ENCODE measurements at regions not wholly inside any gene's neighbourhood (a gene's known extent, or its start where the extent isn't known, plus 50 kb on each side); places are given as distances from the start of the nearest gene placed in this dataset.

GRCh38 chr1:116852910-116853309, 56.8 kb upstream of the PTGFRN start:
- no peak overlapping the region for H2AFZ ChIP-seq (ENCODE audit: insufficient read depth, low read depth, low read length, poor library complexity, severe bottlenecking)
- H3K4me3 ChIP-seq (replicated peaks in 1 of 3; ENCODE audit: low read depth in 2 of 3, low read length in 3 of 3), result no peak overlapping the region
- peaks cover 0 to 3% (median 0%) of the 10 kb centered on the region in 7 donors for H3K9me3 Mint-ChIP-seq
- no peak for DNase-seq
- H3K4me2 ChIP-seq (replicated peaks; ENCODE audit: extremely low read depth, low read length, poor library complexity, severe bottlenecking), result no peak overlapping the region
- peaks cover 0 to 3% (median 0%) of the 10 kb centered on the region in 3 donors for H3K27me3 Mint-ChIP-seq (ENCODE audit: low read depth in 3 of 3)
- TF ChIP-seq CTCF (IDR thresholded peaks at IDR 0.05), result no peak
- H3K27ac ChIP-seq (ENCODE audit: low read depth in 1 of 2, low read length in 2 of 2), result peak overlapping the region in 1 of 2 donors; percentile 77
- intact Hi-C loops (cut with micrococcal nuclease), result no loop called here
- no peak overlapping the region for H3K4me3 Mint-ChIP-seq
- H3K36me3 ChIP-seq (replicated peaks in 1 of 2; ENCODE audit: control insufficient read depth in 1 of 2, insufficient read depth in 2 of 2, low read length in 2 of 2), result no peaks in the 10 kb centered on the region
- no peak overlapping the region for H3K9ac ChIP-seq (ENCODE audit: insufficient read depth, low read length, poor library complexity, severe bottlenecking)
- H3K27ac Mint-ChIP-seq, result peak overlapping the region in 2 of 7 donors; percentile 12 to 35
- no peaks in the 10 kb centered on the region for H3K9me3 ChIP-seq (replicated peaks in 1 of 2; ENCODE audit: control insufficient read depth in 1 of 2, insufficient read depth in 1 of 2, low read length in 2 of 2)
- H4K20me1 ChIP-seq (ENCODE audit: insufficient read depth, low read length), result no peaks in the 10 kb centered on the region
- peaks cover 30% of the 10 kb centered on the region for H3K4me1 Mint-ChIP-seq
- H3K27me3 ChIP-seq (ENCODE audit: control insufficient read depth in 2 of 2, insufficient read depth in 2 of 2, low read length in 2 of 2), result no peaks in the 10 kb centered on the region
- H3K4me1 ChIP-seq (ENCODE audit: control insufficient read depth in 1 of 2, insufficient read depth in 2 of 2, low read length in 2 of 2), result peaks cover 25 to 30% of the 10 kb centered on the region in 2 donors
- H3K36me3 Mint-ChIP-seq, result no peaks in the 10 kb centered on the region
- H3K79me2 ChIP-seq (ENCODE audit: insufficient read depth, low read length), result no peaks in the 10 kb centered on the region
- 100% methylated on average over 1 of the region's 3 CpGs for WGBS (ENCODE audit: insufficient coverage)

- Mint-ChIP-seq H3K27ac (peak overlapping the region; percentile 75 to 91 (median 86)), H3K4me1 (peaks cover 28% of the 10 kb centered on the region), H3K27me3 (ENCODE audit: low read depth in 3 of 3) (peaks cover 0 to 3% (median 0%) of the 10 kb centered on the region in 3 donors), H3K36me3 (no peaks in the 10 kb centered on the region), H3K9me3 (peaks cover 0 to 3% (median 0%) of the 10 kb centered on the region in 7 donors), H3K4me3 (peak overlapping the region; percentile 70 to 86)
- Histone ChIP-seq H3K27me3 (ENCODE audit: control insufficient read depth in 2 of 2, insufficient read depth in 2 of 2, low read length in 2 of 2) (no peaks in the 10 kb centered on the region), H3K4me3 (replicated peaks in 1 of 3; ENCODE audit: low read depth in 2 of 3, low read length in 3 of 3) (peak overlapping the region in 2 of 3 experiments; percentile 19 to 66), H2AFZ (ENCODE audit: insufficient read depth, low read depth, low read length, poor library complexity, severe bottlenecking) (peak overlapping the region; percentile 55), H3K27ac (ENCODE audit: low read depth in 1 of 2, low read length in 2 of 2) (peak overlapping the region in 1 of 2 donors; percentile 77), H4K20me1 (ENCODE audit: insufficient read depth, low read length) (no peaks in the 10 kb centered on the region), H3K9me3 (replicated peaks in 1 of 2; ENCODE audit: control insufficient read depth in 1 of 2, insufficient read depth in 1 of 2, low read length in 2 of 2) (no peaks in the 10 kb centered on the region), H3K79me2 (ENCODE audit: insufficient read depth, low read length) (no peaks in the 10 kb centered on the region), H3K36me3 (replicated peaks in 1 of 2; ENCODE audit: control insufficient read depth in 1 of 2, insufficient read depth in 2 of 2, low read length in 2 of 2) (no peaks in the 10 kb centered on the region), H3K9ac (ENCODE audit: insufficient read depth, low read length, poor library complexity, severe bottlenecking) (peak overlapping the region; percentile 24), H3K4me2 (replicated peaks; ENCODE audit: extremely low read depth, low read length, poor library complexity, severe bottlenecking) (peak overlapping the region; percentile 74), H3K4me1 (ENCODE audit: control insufficient read depth in 1 of 2, insufficient read depth in 2 of 2, low read length in 2 of 2) (peaks cover 25 to 29% of the 10 kb centered on the region in 2 donors)
- intact Hi-C loops (cut with micrococcal nuclease), result no loop called here
- TF ChIP-seq CTCF (IDR thresholded peaks at IDR 0.05), result no peak
- 0% methylated on average over 2 of the region's 4 CpGs for WGBS (ENCODE audit: insufficient coverage)
- DNase-seq, result peak; percentile 57 to 65 (median 57)
Observed at GRCh38 chr1:116853680-116854402, 55.9 kb upstream of the PTGFRN start.

Data from CD14-positive monocyte (primary cell).